KMS-11 (cell line): ENCODE measurements at regions not wholly inside any gene's neighbourhood (a gene's known extent, or its start where the extent isn't known, plus 50 kb on each side); places are given as distances from the start of the nearest gene placed in this dataset.

ENCODE experiments used
- H2AFZ ChIP-seq: fragments of 200-600 bp; sonication (generic); 2 replicates; pipeline ENCODE4 v1.6.1; 2016; ENCODE audit warnings: antibody characterized with exemption, mixed run types, low read depth
- H3K27ac ChIP-seq: fragments of 200-600 bp; sonication (generic); 2 replicates; pipeline ENCODE4 v1.6.1; 2016; ENCODE audit warnings: mild to moderate bottlenecking, mixed run types
- H3K27me3 ChIP-seq: fragments of 200-600 bp; sonication (generic); 2 replicates; pipeline ENCODE4 v1.6.1; 2017; ENCODE audit warnings: mild to moderate bottlenecking, low read depth, mixed run types, moderate library complexity; ENCODE audit not compliant: insufficient read depth
- H3K36me3 ChIP-seq: fragments of 200-600 bp; sonication (generic); 2 replicates; pipeline ENCODE4 v1.6.1; 2017; ENCODE audit warnings: mild to moderate bottlenecking, mixed run types; ENCODE audit not compliant: insufficient read depth
- H3K4me1 ChIP-seq: fragments of 200-600 bp; sonication (generic); 2 replicates; pipeline ENCODE4 v1.6.1; 2016; ENCODE audit warnings: mild to moderate bottlenecking, low read depth, mixed run types; ENCODE audit not compliant: poor library complexity, severe bottlenecking
- H3K4me2 ChIP-seq: fragments of 200-600 bp; sonication (generic); 2 replicates; pipeline ENCODE4 v1.7.0; 2016; ENCODE audit warnings: mild to moderate bottlenecking, mixed run types
- H3K4me3 ChIP-seq: fragments of 200-600 bp; sonication (generic); IDR thresholded peaks from 2 replicates; pipeline ENCODE4 v1.6.1; 2017; ENCODE audit warnings: low read depth, low read length, mixed read lengths; ENCODE audit not compliant: insufficient read depth
- H3K79me2 ChIP-seq: fragments of 200-600 bp; sonication (generic); 2 replicates; pipeline ENCODE4 v1.6.1; 2016; ENCODE audit warnings: low read depth, mixed run types; ENCODE audit not compliant: insufficient read depth
- H3K9ac ChIP-seq: fragments of 200-600 bp; sonication (generic); 2 replicates; pipeline ENCODE4 v1.6.1; 2016; ENCODE audit warnings: mild to moderate bottlenecking, mixed run types
- H4K20me1 ChIP-seq: fragments of 200-600 bp; sonication (generic); 2 replicates; pipeline ENCODE4 v1.6.1; 2016; ENCODE audit warnings: mild to moderate bottlenecking, mixed run types; ENCODE audit not compliant: insufficient read depth
- TF ChIP-seq, protein P1 (sequence below): fragments of 200-600 bp; sonication (generic); conservative IDR thresholded peaks from 2 replicates; pipeline ENCODE4 v1.6.1; 2017; ENCODE audit warnings: low read depth, mild to moderate bottlenecking, antibody characterized with exemption, low read length, moderate library complexity, mixed read lengths

- H3K4me1 ChIP-seq, result no peaks in the 10 kb centered on the region
- no peaks in the 10 kb centered on the region for H3K79me2 ChIP-seq
- TF ChIP-seq, protein P1, sequence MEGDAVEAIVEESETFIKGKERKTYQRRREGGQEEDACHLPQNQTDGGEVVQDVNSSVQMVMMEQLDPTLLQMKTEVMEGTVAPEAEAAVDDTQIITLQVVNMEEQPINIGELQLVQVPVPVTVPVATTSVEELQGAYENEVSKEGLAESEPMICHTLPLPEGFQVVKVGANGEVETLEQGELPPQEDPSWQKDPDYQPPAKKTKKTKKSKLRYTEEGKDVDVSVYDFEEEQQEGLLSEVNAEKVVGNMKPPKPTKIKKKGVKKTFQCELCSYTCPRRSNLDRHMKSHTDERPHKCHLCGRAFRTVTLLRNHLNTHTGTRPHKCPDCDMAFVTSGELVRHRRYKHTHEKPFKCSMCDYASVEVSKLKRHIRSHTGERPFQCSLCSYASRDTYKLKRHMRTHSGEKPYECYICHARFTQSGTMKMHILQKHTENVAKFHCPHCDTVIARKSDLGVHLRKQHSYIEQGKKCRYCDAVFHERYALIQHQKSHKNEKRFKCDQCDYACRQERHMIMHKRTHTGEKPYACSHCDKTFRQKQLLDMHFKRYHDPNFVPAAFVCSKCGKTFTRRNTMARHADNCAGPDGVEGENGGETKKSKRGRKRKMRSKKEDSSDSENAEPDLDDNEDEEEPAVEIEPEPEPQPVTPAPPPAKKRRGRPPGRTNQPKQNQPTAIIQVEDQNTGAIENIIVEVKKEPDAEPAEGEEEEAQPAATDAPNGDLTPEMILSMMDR, result no peak
- no peak overlapping the region for H3K4me3 ChIP-seq
- no peak overlapping the region for H3K9ac ChIP-seq
- H2AFZ ChIP-seq, result no peak overlapping the region
- H3K4me2 ChIP-seq, result no peak overlapping the region
- H3K27ac ChIP-seq, result no peak overlapping the region
- no peaks in the 10 kb centered on the region for H4K20me1 ChIP-seq
- H3K27me3 ChIP-seq, result no peaks in the 10 kb centered on the region
- H3K36me3 ChIP-seq, result no peaks in the 10 kb centered on the region
These were observed 1402.1 kb upstream of the ACO1 start for GRCh38 chr9:30982301-30982700.

GRCh38 chr9:30995956-30996738 lies 1388.3 kb upstream of the ACO1 start:
- H3K9ac ChIP-seq, result no peak overlapping the region
- H3K36me3 ChIP-seq, result no peaks in the 10 kb centered on the region
- TF ChIP-seq, protein P1, result no peak
- no peak overlapping the region for H2AFZ ChIP-seq
- no peaks in the 10 kb centered on the region for H3K4me1 ChIP-seq
- H3K4me2 ChIP-seq, result no peak overlapping the region
- no peak overlapping the region for H3K27ac ChIP-seq
- no peaks in the 10 kb centered on the region for H3K79me2 ChIP-seq
- no peak overlapping the region for H3K4me3 ChIP-seq
- no peaks in the 10 kb centered on the region for H4K20me1 ChIP-seq
- H3K27me3 ChIP-seq, result no peaks in the 10 kb centered on the region

- Histone ChIP-seq H3K4me3 (no peak overlapping the region), H3K9ac (no peak overlapping the region), H4K20me1 (no peaks in the 10 kb centered on the region), H3K27me3 (no peaks in the 10 kb centered on the region), H3K27ac (no peak overlapping the region), H3K4me1 (no peaks in the 10 kb centered on the region), H3K4me2 (no peak overlapping the region), H3K36me3 (no peaks in the 10 kb centered on the region), H2AFZ (no peak overlapping the region), H3K79me2 (no peaks in the 10 kb centered on the region)
- TF ChIP-seq, protein P1, result no peak
These were observed 1387.7 kb upstream of the ACO1 start for GRCh38 chr9:30996761-30997160.

DNA sequence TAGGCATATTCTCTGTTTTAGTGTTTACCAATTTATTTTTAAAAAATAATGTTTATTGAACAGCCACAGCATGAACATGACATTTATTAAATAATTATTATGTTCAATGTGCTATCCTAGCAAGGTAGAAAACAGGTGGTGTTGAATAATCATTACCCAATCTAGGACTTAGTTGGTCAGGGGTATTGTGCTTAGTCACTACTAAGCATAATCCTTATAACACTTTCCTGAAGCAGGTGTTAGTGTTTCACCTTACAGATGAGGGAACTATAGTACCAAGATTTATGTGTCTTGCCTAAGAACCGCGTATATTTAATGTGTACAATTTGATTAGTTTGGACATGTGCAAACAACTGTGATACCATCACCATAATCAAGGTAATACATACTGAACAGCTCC lies 1387.2 kb upstream of the ACO1 start:
- Histone ChIP-seq H3K27ac (no peak overlapping the region), H3K27me3 (no peaks in the 10 kb centered on the region), H2AFZ (no peak overlapping the region), H3K36me3 (no peaks in the 10 kb centered on the region), H3K4me3 (no peak overlapping the region), H3K4me2 (no peak overlapping the region), H4K20me1 (no peaks in the 10 kb centered on the region), H3K79me2 (no peaks in the 10 kb centered on the region), H3K4me1 (no peaks in the 10 kb centered on the region), H3K9ac (no peak overlapping the region)
- TF ChIP-seq, protein P1, result no peak
